LNCaP clone FGC (cell line): ENCODE measurements at regions not wholly inside any gene's neighbourhood (a gene's known extent, or its start where the extent isn't known, plus 50 kb on each side); places are given as distances from the start of the nearest gene placed in this dataset.
"Not testable (repeated sequence)": the region's sequence is repeated elsewhere in the genome, so short reads cannot be mapped to it uniquely, and the experiment has no call there.

ENCODE experiments used
- DNase-seq: peaks from one replicate; pipeline ENCODE4 v3.0.0-alpha.2; 2011; ENCODE audit warnings: low read depth
- H3K4me3 ChIP-seq: 2 replicates; pipeline ENCODE4 v1.5.1; 2011; ENCODE audit warnings: mild to moderate bottlenecking, low read depth, low read length, control low read depth
- CTCF ChIP-seq: IDR thresholded peaks from 2 replicates; pipeline ENCODE4 v1.5.1; 2012; ENCODE audit warnings: mild to moderate bottlenecking; ENCODE audit not compliant: control insufficient read depth, insufficient read depth; ENCODE audit errors: extremely low read depth

GRCh38 chr5:159515197-159515596, 184.9 kb upstream of the IL12B start:
- H3K4me3 ChIP-seq: no peak overlapping the region
- no peak for DNase-seq
- TF ChIP-seq CTCF: no peak

- no peak for DNase-seq
These were observed 185.7 kb upstream of the IL12B start for GRCh38 chr5:159515909-159516415.

GRCh38 chr5:159518371-159518770, 188.1 kb upstream of the IL12B start:
- no peak for TF ChIP-seq CTCF
- H3K4me3 ChIP-seq: no peak overlapping the region
- peak; percentile 86 for DNase-seq

More at GRCh38 chr5:159515909-159516415, 185.7 kb upstream of the IL12B start:
- TF ChIP-seq CTCF: peak; percentile 49
- H3K4me3 ChIP-seq: no peak overlapping the region

- DNase-seq: no peak
- no peak overlapping the region for H3K4me3 ChIP-seq
- TF ChIP-seq CTCF: no peak
These were observed 189.1 kb upstream of the IL12B start for GRCh38 chr5:159519365-159519764.

- no peak for TF ChIP-seq CTCF
- no peak for DNase-seq
- no peak overlapping the region for H3K4me3 ChIP-seq
These were observed 192.6 kb upstream of the IL12B start for GRCh38 chr5:159522841-159523240.

GRCh38 chr5:159524279-159524678, 194.0 kb upstream of the IL12B start:
- H3K4me3 ChIP-seq, DNase-seq: not testable (repeated sequence)

- no peak overlapping the region for H3K4me3 ChIP-seq
- TF ChIP-seq CTCF: no peak
- no peak for DNase-seq
These were observed 194.8 kb upstream of the IL12B start for GRCh38 chr5:159525117-159525516.
